ENCODE measurements at regions not wholly inside any gene's neighbourhood (a gene's known extent, or its start where the extent isn't known, plus 50 kb on each side); places are given as distances from the start of the nearest gene placed in this dataset.

DNA sequence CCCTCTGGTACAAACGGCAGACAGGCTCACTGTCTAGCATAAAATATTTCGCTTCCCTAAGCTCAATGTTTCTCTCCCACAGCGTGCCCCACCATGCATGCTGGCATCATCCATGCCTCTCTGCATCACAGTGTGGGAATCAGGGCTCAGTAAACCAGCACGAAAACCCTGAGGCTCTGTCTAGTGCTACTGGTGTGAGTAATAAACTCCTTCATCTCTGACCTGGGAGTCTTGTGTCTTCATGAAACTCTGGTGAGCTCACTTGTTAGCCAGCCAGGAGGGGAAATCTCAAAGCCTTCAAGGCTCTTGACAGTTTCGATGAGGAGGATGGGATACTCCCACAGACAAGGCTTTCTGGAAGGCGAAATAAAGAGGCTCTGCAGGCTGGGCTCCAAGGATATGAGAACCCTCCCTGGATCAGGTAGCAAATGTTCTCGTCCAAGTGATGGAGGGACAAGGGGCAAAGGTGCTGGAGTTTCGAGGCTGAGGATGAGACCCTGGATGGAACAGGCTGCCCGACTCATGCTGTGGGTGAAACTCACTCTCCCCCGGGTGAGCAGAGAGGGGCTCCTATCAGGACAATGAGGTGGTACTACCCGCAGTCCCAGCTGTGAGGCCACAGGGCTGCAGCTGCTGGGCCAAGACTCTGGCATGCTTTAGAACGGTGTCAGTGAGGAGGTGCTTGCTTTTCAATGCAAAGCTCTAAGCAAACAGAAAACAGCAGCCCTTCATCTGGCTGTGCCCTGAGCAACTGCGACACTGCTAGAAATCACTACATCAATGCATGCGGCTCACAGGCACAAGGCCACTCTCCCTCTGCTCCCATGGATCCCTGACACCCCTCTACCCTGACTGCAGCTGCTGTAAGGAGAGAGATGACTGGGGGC lies 69.3 kb downstream of the SHANK2 start:
- Histone ChIP-seq H3K4me1 (ENCODE audit: control extremely low read depth in 1 of 4, control insufficient read depth in 4 of 4, insufficient read depth in 4 of 4, low read length in 3 of 4) (peaks cover 0 to 2% (median 0%) of the 10 kb centered on the region in 4 experiments), H3K4me3 (ENCODE audit: control insufficient read depth in 1 of 7, extremely low read depth in 1 of 7, insufficient read depth in 4 of 7, low read depth in 2 of 7, low read length in 6 of 7) (no peak overlapping the region), H3K36me3 (ENCODE audit: control insufficient read depth in 4 of 4, insufficient read depth in 4 of 4, low read length in 3 of 4) (no peaks in the 10 kb centered on the region), H3K27me3 (replicated peaks in 2 of 5; ENCODE audit: control insufficient read depth in 4 of 5, insufficient read depth in 5 of 5, low read length in 4 of 5) (peaks cover 6 to 30% (median 12%) of the 10 kb centered on the region in 5 experiments), H3K27ac (ENCODE audit: insufficient read depth in 1 of 2, low read depth in 1 of 2, low read length in 2 of 2, poor library complexity in 1 of 2, severe bottlenecking in 2 of 2) (no peak overlapping the region), H3K9me3 (ENCODE audit: control extremely low read depth in 1 of 5, control insufficient read depth in 4 of 5, insufficient read depth in 2 of 5, low read depth in 1 of 5, low read length in 4 of 5) (peaks cover 0 to 3% (median 2%) of the 10 kb centered on the region in 5 experiments)
- ChIA-PET POLR2A (no interaction called here), CTCF (no interaction called here)
- no peak for DNase-seq
- 99% methylated on average over 13 of the region's 14 CpGs for WGBS (ENCODE audit: insufficient coverage)

GRCh38 chr11:71181566-71181965 lies 70.8 kb downstream of the SHANK2 start:
- Histone ChIP-seq H3K9me3 (ENCODE audit: control extremely low read depth in 1 of 5, control insufficient read depth in 4 of 5, insufficient read depth in 2 of 5, low read depth in 1 of 5, low read length in 4 of 5) (peaks cover 0 to 8% (median 3%) of the 10 kb centered on the region in 5 experiments), H3K36me3 (ENCODE audit: control insufficient read depth in 4 of 4, insufficient read depth in 4 of 4, low read length in 3 of 4) (no peaks in the 10 kb centered on the region), H3K4me1 (ENCODE audit: control extremely low read depth in 1 of 4, control insufficient read depth in 4 of 4, insufficient read depth in 4 of 4, low read length in 3 of 4) (peaks cover 0 to 2% (median 0%) of the 10 kb centered on the region in 4 experiments), H3K27ac (ENCODE audit: insufficient read depth in 1 of 2, low read depth in 1 of 2, low read length in 2 of 2, poor library complexity in 1 of 2, severe bottlenecking in 2 of 2) (no peak overlapping the region), H3K4me3 (ENCODE audit: control insufficient read depth in 1 of 7, extremely low read depth in 1 of 7, insufficient read depth in 4 of 7, low read depth in 2 of 7, low read length in 6 of 7) (no peak overlapping the region), H3K27me3 (replicated peaks in 2 of 5; ENCODE audit: control insufficient read depth in 4 of 5, insufficient read depth in 5 of 5, low read length in 4 of 5) (peaks cover 6 to 26% (median 12%) of the 10 kb centered on the region in 5 experiments)
- ChIA-PET POLR2A (no interaction called here), CTCF (no interaction called here)
- 97% methylated on average over 11 of the region's 14 CpGs for WGBS (ENCODE audit: insufficient coverage)
- DNase-seq, result no peak

DNA sequence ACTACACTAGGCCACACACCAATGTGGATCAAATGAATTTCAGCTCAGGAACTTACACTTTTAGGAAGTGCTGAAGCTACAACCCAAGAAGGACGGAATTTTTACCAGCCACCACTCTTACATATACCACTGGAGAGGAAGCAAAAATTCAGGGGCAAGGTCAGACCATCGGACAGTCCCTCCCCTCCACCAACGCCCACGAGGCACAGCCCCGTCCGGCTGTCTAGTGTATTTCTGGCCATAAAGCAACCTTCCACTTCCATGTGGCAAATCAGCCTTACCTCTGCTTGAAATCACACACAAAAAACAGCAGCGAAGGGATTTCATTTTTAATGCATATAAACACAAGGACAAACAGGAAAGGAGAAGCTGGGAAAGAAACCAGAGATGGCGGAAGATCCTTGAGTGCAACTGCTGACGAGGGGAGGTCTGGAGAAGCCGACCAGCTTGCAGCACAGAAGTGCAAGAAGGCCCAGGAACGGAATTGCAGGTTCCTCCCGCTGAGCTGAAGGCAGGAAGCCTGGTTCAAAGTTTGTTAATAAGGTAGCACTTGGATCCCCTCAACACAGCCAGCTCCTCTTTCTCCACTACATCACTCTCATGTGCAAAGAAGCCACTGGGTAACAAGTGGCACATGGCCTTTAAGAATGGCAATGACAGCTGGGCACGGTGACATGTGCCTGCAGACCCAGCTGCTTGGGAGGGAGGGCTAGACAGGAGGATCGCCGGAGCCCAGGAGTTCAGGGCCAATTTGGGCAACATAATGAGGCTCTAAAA lies 71.5 kb downstream of the SHANK2 start:
- no peaks in the 10 kb centered on the region for H3K36me3 ChIP-seq (ENCODE audit: control insufficient read depth in 4 of 4, insufficient read depth in 4 of 4, low read length in 3 of 4)
- H3K27me3 ChIP-seq (replicated peaks in 2 of 5; ENCODE audit: control insufficient read depth in 4 of 5, insufficient read depth in 5 of 5, low read length in 4 of 5), result peaks cover 6 to 26% (median 12%) of the 10 kb centered on the region in 5 experiments
- ChIA-PET POLR2A (interaction anchor here (0.6 kb wide), 1 partner anchor 117 kb away, joined by 3 read pairs; no protein-coding TSS in a partner anchor), CTCF (no interaction called here)
- no peak overlapping the region for H3K4me3 ChIP-seq (ENCODE audit: control insufficient read depth in 1 of 7, extremely low read depth in 1 of 7, insufficient read depth in 4 of 7, low read depth in 2 of 7, low read length in 6 of 7)
- no peak for DNase-seq
- H3K9me3 ChIP-seq (ENCODE audit: control extremely low read depth in 1 of 5, control insufficient read depth in 4 of 5, insufficient read depth in 2 of 5, low read depth in 1 of 5, low read length in 4 of 5), result peaks cover 2 to 8% (median 3%) of the 10 kb centered on the region in 5 experiments
- H3K4me1 ChIP-seq (ENCODE audit: control extremely low read depth in 1 of 4, control insufficient read depth in 4 of 4, insufficient read depth in 4 of 4, low read length in 3 of 4), result peaks cover 0 to 2% (median 0%) of the 10 kb centered on the region in 4 experiments
- WGBS (ENCODE audit: insufficient coverage), result 54% methylated on average over 13 of the region's 15 CpGs
- H3K27ac ChIP-seq (ENCODE audit: insufficient read depth in 1 of 2, low read depth in 1 of 2, low read length in 2 of 2, poor library complexity in 1 of 2, severe bottlenecking in 2 of 2), result no peak overlapping the region

DNA sequence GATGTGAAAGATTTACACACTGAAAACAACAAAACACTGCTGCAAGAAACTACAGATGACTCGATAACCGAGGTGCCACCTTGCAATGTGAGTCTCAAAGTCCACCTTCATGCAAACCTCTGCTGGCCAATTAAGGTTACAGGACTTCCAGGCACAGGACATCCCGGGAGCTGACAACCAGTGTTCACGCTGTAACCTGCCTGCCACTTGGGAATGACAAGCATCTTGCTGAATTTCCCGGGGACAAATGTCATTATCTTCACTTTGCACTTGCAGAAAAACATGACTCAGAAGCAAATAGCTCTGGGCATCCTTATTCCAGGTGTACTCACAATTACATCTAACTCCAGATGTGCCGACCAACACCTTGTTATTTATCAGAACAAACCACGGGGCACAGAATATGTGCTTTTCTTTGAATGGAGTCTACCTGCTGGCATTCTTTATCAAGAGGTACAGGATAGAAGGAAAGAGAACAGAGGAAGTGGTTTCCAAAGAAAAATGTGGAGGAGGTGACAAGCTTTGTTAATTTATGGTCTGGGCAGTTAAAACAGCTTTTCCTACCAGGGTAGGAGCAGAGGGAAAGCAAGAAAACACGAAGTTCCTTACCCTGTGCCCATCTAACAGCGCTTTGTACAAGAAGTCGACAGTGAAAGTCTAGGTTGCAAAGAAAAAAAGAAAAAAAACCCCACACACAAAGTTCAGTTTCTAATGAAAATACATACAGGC lies 72.3 kb downstream of the SHANK2 start:
- H3K27me3 ChIP-seq (replicated peaks in 2 of 5; ENCODE audit: control insufficient read depth in 4 of 5, insufficient read depth in 5 of 5, low read length in 4 of 5), result peaks cover 6 to 26% (median 12%) of the 10 kb centered on the region in 5 experiments
- ChIA-PET POLR2A (no interaction called here), CTCF (no interaction called here)
- H3K36me3 ChIP-seq (ENCODE audit: control insufficient read depth in 4 of 4, insufficient read depth in 4 of 4, low read length in 3 of 4), result no peaks in the 10 kb centered on the region
- H3K4me1 ChIP-seq (ENCODE audit: control extremely low read depth in 1 of 4, control insufficient read depth in 4 of 4, insufficient read depth in 4 of 4, low read length in 3 of 4), result peaks cover 0 to 2% (median 0%) of the 10 kb centered on the region in 4 experiments
- DNase-seq, result no peak
- H3K27ac ChIP-seq (ENCODE audit: insufficient read depth in 1 of 2, low read depth in 1 of 2, low read length in 2 of 2, poor library complexity in 1 of 2, severe bottlenecking in 2 of 2), result no peak overlapping the region
- 50% methylated on average over 7 of the region's 10 CpGs for WGBS (ENCODE audit: insufficient coverage)
- H3K4me3 ChIP-seq (ENCODE audit: control insufficient read depth in 1 of 7, extremely low read depth in 1 of 7, insufficient read depth in 4 of 7, low read depth in 2 of 7, low read length in 6 of 7), result no peak overlapping the region
- peaks cover 2 to 10% (median 3%) of the 10 kb centered on the region in 5 experiments for H3K9me3 ChIP-seq (ENCODE audit: control extremely low read depth in 1 of 5, control insufficient read depth in 4 of 5, insufficient read depth in 2 of 5, low read depth in 1 of 5, low read length in 4 of 5)

- H3K36me3 ChIP-seq (ENCODE audit: control insufficient read depth in 4 of 4, insufficient read depth in 4 of 4, low read length in 3 of 4), result no peaks in the 10 kb centered on the region
- ChIA-PET POLR2A (no interaction called here), CTCF (no interaction called here)
- H3K27me3 ChIP-seq (replicated peaks in 2 of 5; ENCODE audit: control insufficient read depth in 4 of 5, insufficient read depth in 5 of 5, low read length in 4 of 5), result peaks cover 6 to 27% (median 12%) of the 10 kb centered on the region in 5 experiments
- WGBS (ENCODE audit: insufficient coverage), result 14% methylated on average over 1 of the region's 3 CpGs
- H3K4me1 ChIP-seq (ENCODE audit: control extremely low read depth in 1 of 4, control insufficient read depth in 4 of 4, insufficient read depth in 4 of 4, low read length in 3 of 4), result peaks cover 0 to 2% (median 0%) of the 10 kb centered on the region in 4 experiments
- no peak overlapping the region for H3K27ac ChIP-seq (ENCODE audit: insufficient read depth in 1 of 2, low read depth in 1 of 2, low read length in 2 of 2, poor library complexity in 1 of 2, severe bottlenecking in 2 of 2)
- DNase-seq, result peak in 1 of 3 donors; percentile 23
- no peak overlapping the region for H3K4me3 ChIP-seq (ENCODE audit: control insufficient read depth in 1 of 7, extremely low read depth in 1 of 7, insufficient read depth in 4 of 7, low read depth in 2 of 7, low read length in 6 of 7)
- peaks cover 0 to 10% (median 2%) of the 10 kb centered on the region in 5 experiments for H3K9me3 ChIP-seq (ENCODE audit: control extremely low read depth in 1 of 5, control insufficient read depth in 4 of 5, insufficient read depth in 2 of 5, low read depth in 1 of 5, low read length in 4 of 5)
Observed at GRCh38 chr11:71178076-71178475, 74.3 kb downstream of the SHANK2 start.

DNA sequence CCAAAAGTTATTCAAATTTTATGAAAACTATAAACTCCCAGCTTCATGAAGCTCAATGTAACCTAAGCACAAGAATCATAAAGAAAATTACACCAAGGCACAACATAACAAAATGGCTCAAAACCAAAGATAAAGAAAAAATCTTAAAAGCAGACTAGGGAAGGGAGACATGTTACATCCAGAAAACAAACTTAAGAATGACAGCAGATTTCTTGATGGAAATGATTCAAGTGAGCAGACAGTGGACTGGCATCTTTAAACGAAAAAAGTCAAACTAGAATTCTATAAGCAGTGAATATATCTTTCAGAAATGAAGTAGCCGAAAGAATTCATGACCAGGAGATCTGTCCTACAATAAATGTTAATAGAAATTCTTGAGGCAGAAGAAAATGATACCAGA lies 75.6 kb downstream of the SHANK2 start:
- Histone ChIP-seq H3K9me3 (ENCODE audit: control extremely low read depth in 1 of 5, control insufficient read depth in 4 of 5, insufficient read depth in 2 of 5, low read depth in 1 of 5, low read length in 4 of 5) (peaks cover 0 to 10% (median 3%) of the 10 kb centered on the region in 5 experiments), H3K27me3 (replicated peaks in 2 of 5; ENCODE audit: control insufficient read depth in 4 of 5, insufficient read depth in 5 of 5, low read length in 4 of 5) (peaks cover 6 to 24% (median 12%) of the 10 kb centered on the region in 5 experiments), H3K4me1 (ENCODE audit: control extremely low read depth in 1 of 4, control insufficient read depth in 4 of 4, insufficient read depth in 4 of 4, low read length in 3 of 4) (peaks cover 0 to 2% (median 0%) of the 10 kb centered on the region in 4 experiments), H3K4me3 (ENCODE audit: control insufficient read depth in 1 of 7, extremely low read depth in 1 of 7, insufficient read depth in 4 of 7, low read depth in 2 of 7, low read length in 6 of 7) (no peak overlapping the region), H3K27ac (ENCODE audit: insufficient read depth in 1 of 2, low read depth in 1 of 2, low read length in 2 of 2, poor library complexity in 1 of 2, severe bottlenecking in 2 of 2) (no peak overlapping the region), H3K36me3 (ENCODE audit: control insufficient read depth in 4 of 4, insufficient read depth in 4 of 4, low read length in 3 of 4) (no peaks in the 10 kb centered on the region)
- ChIA-PET POLR2A (no interaction called here), CTCF (no interaction called here)
- DNase-seq, result peak in 2 of 3 donors; percentile 5 to 6
- WGBS (ENCODE audit: insufficient coverage), result 100% methylated on average over 1 of the region's 2 CpGs

Measured in common myeloid progenitor, CD34-positive (primary cell).